ENCODE measurements at regions not wholly inside any gene's neighbourhood (a gene's known extent, or its start where the extent isn't known, plus 50 kb on each side); places are given as distances from the start of the nearest gene placed in this dataset.

DNA sequence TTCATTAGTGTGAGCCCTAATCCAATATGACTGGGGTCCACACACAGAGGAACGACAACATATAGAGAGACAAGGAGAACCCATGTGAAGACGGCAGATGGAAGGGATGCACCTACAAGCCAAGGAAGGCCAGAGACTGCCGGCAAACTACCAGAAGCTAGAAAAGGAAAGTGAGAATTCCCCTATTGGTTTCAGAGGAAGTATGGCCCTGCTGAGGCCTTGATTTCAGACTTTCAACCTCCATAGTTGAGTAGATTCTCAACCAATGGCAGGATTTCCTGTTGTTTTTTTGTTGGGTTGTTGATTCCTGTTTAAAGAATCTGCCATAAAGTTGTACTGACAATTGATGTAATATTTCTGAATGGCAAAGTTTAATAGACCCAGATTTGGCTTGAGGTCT, 241.5 kb downstream of the SATB2 start:
- no peaks in the 10 kb centered on the region for H3K36me3 ChIP-seq (ENCODE audit: insufficient read depth, low read length)
- no peaks in the 10 kb centered on the region for H3K27me3 ChIP-seq (ENCODE audit: control insufficient read depth, insufficient read depth, low read length)
- no peak overlapping the region for H3K4me2 ChIP-seq (ENCODE audit: low read length)
- H3K9me3 ChIP-seq (replicated peaks; ENCODE audit: low read length), result no peaks in the 10 kb centered on the region
- H3K9ac ChIP-seq (ENCODE audit: low read depth, low read length), result no peak overlapping the region
- H3K4me1 ChIP-seq (ENCODE audit: control insufficient read depth, insufficient read depth, low read length), result no peaks in the 10 kb centered on the region
- no peak overlapping the region for H3K4me3 ChIP-seq (ENCODE audit: low read length)

DNA sequence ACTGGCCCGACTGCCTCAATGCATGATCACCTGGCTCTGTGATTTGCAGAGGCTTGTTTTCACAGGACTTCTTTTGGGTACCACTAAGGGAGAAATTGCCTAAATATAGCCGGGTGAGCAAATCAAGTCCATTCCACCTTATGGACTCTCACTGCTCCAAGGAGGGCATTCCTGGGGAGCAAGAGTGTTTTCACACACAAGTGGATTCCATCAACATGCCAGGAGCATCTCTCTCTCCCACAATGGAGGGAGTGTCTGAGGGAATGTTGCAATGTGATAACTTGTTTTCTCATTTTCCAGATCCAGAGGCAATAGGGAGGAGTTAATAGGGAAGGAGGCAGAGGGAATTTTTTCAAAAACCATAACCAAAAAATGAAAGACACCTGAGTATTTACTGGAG, 250.7 kb downstream of the SATB2 start:
- H3K4me1 ChIP-seq (ENCODE audit: control insufficient read depth, insufficient read depth, low read length), result no peaks in the 10 kb centered on the region
- H3K9ac ChIP-seq (ENCODE audit: low read depth, low read length), result no peak overlapping the region
- no peak overlapping the region for H3K4me3 ChIP-seq (ENCODE audit: low read length)
- no peaks in the 10 kb centered on the region for H3K9me3 ChIP-seq (replicated peaks; ENCODE audit: low read length)
- H3K27me3 ChIP-seq (ENCODE audit: control insufficient read depth, insufficient read depth, low read length), result no peaks in the 10 kb centered on the region
- H3K4me2 ChIP-seq (ENCODE audit: low read length), result no peak overlapping the region
- H3K36me3 ChIP-seq (ENCODE audit: insufficient read depth, low read length), result no peaks in the 10 kb centered on the region

DNA sequence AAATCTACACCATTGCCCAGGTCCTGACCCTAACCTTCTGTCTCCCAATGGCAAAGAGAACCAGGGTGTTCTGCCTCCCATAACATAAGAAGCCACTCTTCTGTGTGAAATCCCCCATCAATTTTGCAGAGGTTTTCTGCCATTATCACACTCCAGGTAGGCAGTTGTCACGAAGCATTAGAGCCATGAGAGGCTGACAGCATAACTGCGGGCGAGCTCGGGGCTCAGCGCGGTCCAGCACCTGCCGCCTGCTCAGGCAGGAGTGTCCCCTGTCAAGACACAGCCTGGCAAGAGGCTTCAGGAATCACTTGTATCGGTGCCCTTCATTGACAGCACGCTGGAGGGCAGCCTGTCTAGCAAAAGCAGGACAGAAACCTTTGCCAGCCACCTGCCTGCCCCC, 251.2 kb downstream of the SATB2 start:
- Histone ChIP-seq H3K4me3 (ENCODE audit: low read length) (no peak overlapping the region), H3K9ac (ENCODE audit: low read depth, low read length) (no peak overlapping the region), H3K36me3 (ENCODE audit: insufficient read depth, low read length) (no peaks in the 10 kb centered on the region), H3K27me3 (ENCODE audit: control insufficient read depth, insufficient read depth, low read length) (no peaks in the 10 kb centered on the region), H3K4me1 (ENCODE audit: control insufficient read depth, insufficient read depth, low read length) (no peaks in the 10 kb centered on the region), H3K4me2 (ENCODE audit: low read length) (no peak overlapping the region), H3K9me3 (replicated peaks; ENCODE audit: low read length) (no peaks in the 10 kb centered on the region)

DNA sequence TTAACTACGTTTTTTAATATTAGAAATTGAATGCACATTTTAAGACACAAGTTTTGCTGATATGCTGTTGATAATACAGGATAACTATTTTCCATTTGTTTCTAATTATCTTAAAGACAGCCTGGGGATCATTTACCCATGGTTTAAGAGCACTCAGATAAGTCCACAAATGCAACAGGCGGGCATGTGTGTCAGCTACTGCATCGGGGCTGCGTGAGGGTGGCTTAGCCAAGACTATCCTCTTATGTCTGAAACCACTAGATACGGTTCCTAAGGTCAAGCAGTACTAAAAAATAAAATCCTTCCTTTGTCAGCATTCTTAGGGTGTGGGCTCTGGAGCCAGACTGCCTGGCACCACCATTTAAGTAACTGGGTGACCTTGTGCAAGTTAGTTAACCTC, 254.8 kb downstream of the SATB2 start:
- no peak overlapping the region for H3K4me2 ChIP-seq (ENCODE audit: low read length)
- no peaks in the 10 kb centered on the region for H3K27me3 ChIP-seq (ENCODE audit: control insufficient read depth, insufficient read depth, low read length)
- H3K9me3 ChIP-seq (replicated peaks; ENCODE audit: low read length), result no peaks in the 10 kb centered on the region
- no peaks in the 10 kb centered on the region for H3K36me3 ChIP-seq (ENCODE audit: insufficient read depth, low read length)
- H3K4me3 ChIP-seq (ENCODE audit: low read length), result no peak overlapping the region
- no peak overlapping the region for H3K9ac ChIP-seq (ENCODE audit: low read depth, low read length)
- no peaks in the 10 kb centered on the region for H3K4me1 ChIP-seq (ENCODE audit: control insufficient read depth, insufficient read depth, low read length)

DNA sequence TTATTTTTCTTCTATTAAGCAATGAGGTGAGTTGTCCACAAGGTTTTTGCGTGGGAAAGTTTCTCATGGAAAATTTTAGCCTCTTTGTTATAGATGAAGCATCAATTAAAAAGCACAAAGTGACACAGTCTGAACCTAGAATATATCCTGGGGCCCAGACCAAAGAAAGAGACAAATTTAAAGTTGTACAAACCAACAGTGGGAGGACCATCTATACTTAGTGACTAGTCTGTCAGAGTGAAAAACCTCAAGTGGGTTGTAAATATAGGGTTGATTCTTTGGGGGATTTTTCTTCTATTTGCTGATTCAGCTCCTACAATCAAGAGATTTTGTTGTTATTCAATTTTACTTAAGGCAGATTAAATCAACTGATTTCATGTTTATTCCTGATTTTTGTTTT, 256.2 kb downstream of the SATB2 start:
- Histone ChIP-seq H3K4me1 (ENCODE audit: control insufficient read depth, insufficient read depth, low read length) (no peaks in the 10 kb centered on the region), H3K9ac (ENCODE audit: low read depth, low read length) (no peak overlapping the region), H3K36me3 (ENCODE audit: insufficient read depth, low read length) (no peaks in the 10 kb centered on the region), H3K4me3 (ENCODE audit: low read length) (no peak overlapping the region), H3K4me2 (ENCODE audit: low read length) (no peak overlapping the region), H3K27me3 (ENCODE audit: control insufficient read depth, insufficient read depth, low read length) (no peaks in the 10 kb centered on the region), H3K9me3 (replicated peaks; ENCODE audit: low read length) (no peaks in the 10 kb centered on the region)

DNA sequence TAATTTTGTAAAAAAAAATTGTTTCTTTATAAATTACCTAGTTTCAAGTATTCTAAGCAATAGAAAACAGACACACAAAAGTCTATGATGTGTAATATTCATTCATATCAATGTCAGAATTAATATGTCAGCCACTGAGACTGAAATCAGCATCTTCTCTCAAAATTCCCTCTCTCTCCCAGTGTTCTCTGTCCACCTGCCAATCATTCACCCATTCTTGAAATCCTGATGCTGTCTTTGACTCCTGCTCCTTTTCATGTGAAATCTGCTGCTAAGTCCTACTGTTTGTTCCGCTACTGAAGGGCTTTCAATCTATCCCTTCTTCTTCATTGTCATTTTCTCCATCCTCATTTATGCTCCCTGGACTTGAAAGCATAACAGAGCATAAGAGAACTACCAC, 257.9 kb downstream of the SATB2 start:
- no peaks in the 10 kb centered on the region for H3K36me3 ChIP-seq (ENCODE audit: insufficient read depth, low read length)
- H3K9me3 ChIP-seq (replicated peaks; ENCODE audit: low read length), result no peaks in the 10 kb centered on the region
- H3K9ac ChIP-seq (ENCODE audit: low read depth, low read length), result no peak overlapping the region
- H3K4me3 ChIP-seq (ENCODE audit: low read length), result no peak overlapping the region
- no peak overlapping the region for H3K4me2 ChIP-seq (ENCODE audit: low read length)
- H3K4me1 ChIP-seq (ENCODE audit: control insufficient read depth, insufficient read depth, low read length), result no peaks in the 10 kb centered on the region
- H3K27me3 ChIP-seq (ENCODE audit: control insufficient read depth, insufficient read depth, low read length), result no peaks in the 10 kb centered on the region

DNA sequence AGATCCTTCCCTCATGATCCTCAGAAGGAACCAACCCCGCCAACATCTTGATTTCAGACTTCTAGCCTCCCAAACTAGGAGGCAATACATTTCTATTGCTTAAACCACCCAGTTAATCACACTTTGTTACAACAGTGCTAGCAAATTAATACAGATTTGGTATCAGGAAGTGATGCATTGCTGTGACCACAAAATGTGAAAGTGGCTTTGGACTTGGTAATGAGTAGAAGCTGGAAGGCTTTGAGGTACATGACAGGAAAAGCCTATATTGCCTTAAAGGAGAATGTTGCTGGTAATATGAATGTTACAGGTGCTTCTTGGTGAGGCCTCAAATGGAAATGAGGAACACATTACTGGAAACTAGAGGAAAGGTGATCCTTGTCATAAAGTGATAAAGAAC, 260.3 kb downstream of the SATB2 start:
- Histone ChIP-seq H3K4me1 (ENCODE audit: control insufficient read depth, insufficient read depth, low read length) (no peaks in the 10 kb centered on the region), H3K9ac (ENCODE audit: low read depth, low read length) (no peak overlapping the region), H3K36me3 (ENCODE audit: insufficient read depth, low read length) (no peaks in the 10 kb centered on the region), H3K9me3 (replicated peaks; ENCODE audit: low read length) (no peaks in the 10 kb centered on the region), H3K4me3 (ENCODE audit: low read length) (no peak overlapping the region), H3K4me2 (ENCODE audit: low read length) (no peak overlapping the region), H3K27me3 (ENCODE audit: control insufficient read depth, insufficient read depth, low read length) (no peaks in the 10 kb centered on the region)

DNA sequence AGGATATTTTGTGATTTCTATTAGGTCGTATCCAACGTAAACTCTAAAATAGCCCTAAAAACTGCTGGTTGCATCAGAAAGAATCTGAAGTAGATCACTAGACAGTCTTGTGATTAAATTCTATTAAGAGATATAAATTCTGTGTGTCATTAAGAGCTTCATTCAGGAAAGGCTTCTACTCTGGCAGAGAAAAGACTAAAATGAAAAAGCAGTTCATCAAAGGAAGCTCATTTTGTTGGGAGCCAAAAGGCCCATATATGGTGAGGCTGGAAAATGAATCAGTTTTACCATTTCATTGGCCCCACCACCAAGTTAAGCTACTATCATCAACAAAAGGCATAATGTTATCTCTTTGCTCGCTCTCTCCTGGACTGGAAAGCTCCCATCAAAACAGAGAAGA, 261.1 kb downstream of the SATB2 start:
- Histone ChIP-seq H3K4me3 (ENCODE audit: low read length) (no peak overlapping the region), H3K4me2 (ENCODE audit: low read length) (no peak overlapping the region), H3K36me3 (ENCODE audit: insufficient read depth, low read length) (no peaks in the 10 kb centered on the region)

DNA sequence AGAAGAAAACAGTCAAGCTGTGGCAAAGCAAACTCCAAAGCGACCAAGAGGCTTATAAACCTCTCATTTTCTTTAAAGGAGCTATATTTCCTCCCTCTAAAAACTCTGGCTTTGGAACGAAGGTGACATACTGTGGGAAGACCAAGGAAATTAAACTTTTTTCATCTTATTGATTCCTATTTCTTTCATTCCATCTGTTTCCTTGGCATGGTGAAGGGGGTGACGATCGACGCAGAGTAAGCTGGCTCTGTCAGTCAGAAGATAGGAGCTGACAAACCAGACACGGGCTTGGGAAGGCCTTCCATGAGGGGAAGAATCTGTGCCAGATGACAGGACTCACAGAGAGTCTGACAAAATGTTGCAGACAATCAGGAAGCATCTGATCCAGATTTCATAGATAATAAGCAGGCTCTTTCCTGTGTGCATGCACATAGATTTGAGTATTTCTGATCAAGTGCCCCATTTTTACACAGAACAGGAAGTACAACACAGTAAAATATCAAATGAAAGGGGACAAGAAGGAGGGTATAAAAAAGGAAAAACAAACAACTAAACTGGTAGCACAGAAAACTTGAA, 261.7 kb downstream of the SATB2 start:
- no peaks in the 10 kb centered on the region for H3K4me1 ChIP-seq (ENCODE audit: control insufficient read depth, insufficient read depth, low read length)
- H3K4me2 ChIP-seq (ENCODE audit: low read length), result no peak overlapping the region
- H3K9ac ChIP-seq (ENCODE audit: low read depth, low read length), result no peak overlapping the region
- H3K27me3 ChIP-seq (ENCODE audit: control insufficient read depth, insufficient read depth, low read length), result no peaks in the 10 kb centered on the region
- H3K4me3 ChIP-seq (ENCODE audit: low read length), result no peak overlapping the region
- no peaks in the 10 kb centered on the region for H3K9me3 ChIP-seq (replicated peaks; ENCODE audit: low read length)
- H3K36me3 ChIP-seq (ENCODE audit: insufficient read depth, low read length), result no peaks in the 10 kb centered on the region

More for the DNA sequence above, 261.1 kb downstream of the SATB2 start:
- no peak overlapping the region for H3K9ac ChIP-seq (ENCODE audit: low read depth, low read length)
- no peaks in the 10 kb centered on the region for H3K4me1 ChIP-seq (ENCODE audit: control insufficient read depth, insufficient read depth, low read length)
- H3K27me3 ChIP-seq (ENCODE audit: control insufficient read depth, insufficient read depth, low read length), result no peaks in the 10 kb centered on the region
- H3K9me3 ChIP-seq (replicated peaks; ENCODE audit: low read length), result no peaks in the 10 kb centered on the region

DNA sequence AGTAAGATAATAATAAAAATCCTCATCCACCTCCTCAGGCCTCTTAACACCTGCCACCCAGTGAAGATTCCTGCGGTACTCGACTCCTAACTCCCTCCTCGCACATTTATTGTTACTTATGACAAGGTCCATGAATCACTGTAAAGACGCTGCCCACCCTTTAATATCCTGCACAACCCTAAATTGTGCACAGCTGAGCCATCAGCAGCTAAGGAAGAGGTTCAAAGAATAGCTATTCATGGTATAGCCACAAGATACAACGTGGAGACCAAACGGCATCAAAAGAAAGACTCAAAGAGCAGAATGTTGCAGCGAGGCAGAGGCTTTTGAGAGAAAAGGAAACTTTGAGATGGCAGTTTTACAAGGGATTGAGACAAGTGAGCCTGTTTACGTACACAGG, 266.3 kb downstream of the SATB2 start:
- H3K9ac ChIP-seq (ENCODE audit: low read depth, low read length), result no peak overlapping the region
- H3K9me3 ChIP-seq (replicated peaks; ENCODE audit: low read length), result no peaks in the 10 kb centered on the region
- no peaks in the 10 kb centered on the region for H3K36me3 ChIP-seq (ENCODE audit: insufficient read depth, low read length)
- no peaks in the 10 kb centered on the region for H3K4me1 ChIP-seq (ENCODE audit: control insufficient read depth, insufficient read depth, low read length)
- H3K4me2 ChIP-seq (ENCODE audit: low read length), result no peak overlapping the region
- no peak overlapping the region for H3K4me3 ChIP-seq (ENCODE audit: low read length)
- no peaks in the 10 kb centered on the region for H3K27me3 ChIP-seq (ENCODE audit: control insufficient read depth, insufficient read depth, low read length)

DNA sequence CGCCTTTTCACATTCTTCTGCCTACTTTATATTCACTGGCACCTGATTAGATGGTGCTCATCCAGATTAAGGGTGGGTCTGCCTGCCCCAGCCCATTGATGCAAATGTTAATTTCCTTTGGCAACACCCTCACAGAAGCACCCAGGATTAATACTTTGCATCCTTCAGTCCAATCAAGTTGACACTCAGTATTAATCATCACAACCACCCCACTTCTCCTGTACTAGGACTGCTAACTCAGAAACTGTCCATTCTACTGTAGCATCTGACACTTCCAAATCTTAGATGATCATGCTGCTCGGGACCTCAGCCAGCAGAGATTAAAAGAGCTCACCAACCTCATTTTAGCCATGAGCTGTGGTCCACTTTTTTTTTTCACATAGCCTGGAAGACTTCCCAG, 268.5 kb downstream of the SATB2 start:
- Histone ChIP-seq H3K4me1 (ENCODE audit: control insufficient read depth, insufficient read depth, low read length) (no peaks in the 10 kb centered on the region), H3K9ac (ENCODE audit: low read depth, low read length) (no peak overlapping the region), H3K4me2 (ENCODE audit: low read length) (no peak overlapping the region), H3K36me3 (ENCODE audit: insufficient read depth, low read length) (no peaks in the 10 kb centered on the region), H3K27me3 (ENCODE audit: control insufficient read depth, insufficient read depth, low read length) (no peaks in the 10 kb centered on the region), H3K9me3 (replicated peaks; ENCODE audit: low read length) (no peaks in the 10 kb centered on the region), H3K4me3 (ENCODE audit: low read length) (no peak overlapping the region)

DNA sequence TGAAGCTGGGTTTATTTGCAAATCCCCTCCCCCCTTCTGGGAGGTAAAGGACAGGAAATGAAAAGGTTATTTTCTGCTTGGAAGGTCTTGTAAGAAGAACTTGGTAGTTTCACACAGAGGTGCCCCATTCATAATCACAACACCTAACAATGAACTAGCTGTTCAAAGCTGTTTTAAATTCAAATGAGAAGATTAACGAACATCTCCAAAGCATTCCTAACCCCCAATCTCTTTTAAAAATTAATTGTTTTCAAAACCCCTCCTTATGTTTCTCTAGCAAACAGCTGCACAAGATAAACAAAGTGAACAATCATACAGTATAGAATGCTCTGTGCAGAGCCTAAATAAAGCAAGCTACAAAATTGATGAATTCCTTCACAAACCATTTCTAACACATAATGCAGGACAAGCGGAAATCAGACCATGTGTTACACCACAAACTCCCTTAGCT, 271.4 kb downstream of the SATB2 start:
- Histone ChIP-seq H3K9me3 (replicated peaks; ENCODE audit: low read length) (no peaks in the 10 kb centered on the region), H3K4me3 (ENCODE audit: low read length) (no peak overlapping the region), H3K27me3 (ENCODE audit: control insufficient read depth, insufficient read depth, low read length) (no peaks in the 10 kb centered on the region)

More for the DNA sequence above, 271.4 kb downstream of the SATB2 start:
- Histone ChIP-seq H3K4me1 (ENCODE audit: control insufficient read depth, insufficient read depth, low read length) (no peaks in the 10 kb centered on the region), H3K9ac (ENCODE audit: low read depth, low read length) (no peak overlapping the region), H3K36me3 (ENCODE audit: insufficient read depth, low read length) (no peaks in the 10 kb centered on the region), H3K4me2 (ENCODE audit: low read length) (no peak overlapping the region)

Measured in skeletal muscle satellite cell (primary cell).